ENCODE measurements at regions not wholly inside any gene's neighbourhood (a gene's known extent, or its start where the extent isn't known, plus 50 kb on each side); places are given as distances from the start of the nearest gene placed in this dataset.

DNA sequence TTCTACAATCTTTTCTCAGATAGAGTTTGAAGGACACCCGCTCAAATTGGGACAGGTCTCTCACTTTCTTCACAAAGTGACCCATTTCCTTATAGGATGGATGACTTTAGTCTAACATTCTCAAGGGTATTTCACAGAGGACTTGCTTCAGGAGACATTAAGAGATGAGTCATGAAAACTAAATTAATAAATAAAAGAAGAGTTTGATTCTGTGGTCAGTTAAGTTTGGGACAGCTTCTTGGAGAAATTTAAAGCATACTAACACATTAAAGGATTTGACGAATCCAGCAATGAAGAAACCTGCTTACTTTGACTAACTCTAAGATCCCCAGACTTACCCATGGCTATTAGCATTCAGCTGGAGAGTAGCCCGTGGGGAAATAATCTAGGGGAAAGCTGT is 95.6 kb upstream of the RAB3GAP2 start:
- H2BK120ac ChIP-seq (replicated peaks; ENCODE audit: low read depth, low read length): no peak overlapping the region
- no peaks in the 10 kb centered on the region for H3K79me1 ChIP-seq (ENCODE audit: low read depth, low read length)
- H4K20me1 ChIP-seq (replicated peaks in 1 of 2; ENCODE audit: control insufficient read depth in 1 of 2, insufficient read depth in 2 of 2, low read length in 2 of 2): no peaks in the 10 kb centered on the region
- H3K4ac ChIP-seq (replicated peaks; ENCODE audit: insufficient read length, low read depth, low read length): no peak overlapping the region
- 0 out of 2 replicates have a peak overlapping the region, but pooled peaks have one; percentile 48 for H2AFZ ChIP-seq (ENCODE audit: low read length)
- CTCF ChIA-PET (ENCODE audit: partially characterized antibody): interaction anchor here (0.7 to 7.4 kb wide), 5 partner anchors 9 to 29 kb away, joined by 3 to 49 read pairs (median 8); no protein-coding TSS in a partner anchor
- no peak for DNase-seq (ENCODE audit: low read depth in 1 of 2, low spot score in 2 of 2)
- no peak overlapping the region for H2BK20ac ChIP-seq (ENCODE audit: low read length)
- FAIRE-seq: no peak
- H3K4me2 ChIP-seq (ENCODE audit: insufficient read depth in 1 of 2, low read depth in 2 of 2, low read length in 2 of 2): no peak overlapping the region
- no peak overlapping the region for H2BK12ac ChIP-seq (ENCODE audit: low read depth, low read length)
- no peak overlapping the region for H3K23ac ChIP-seq (ENCODE audit: insufficient read length)
- no peak overlapping the region for H2BK5ac ChIP-seq (ENCODE audit: low read depth, low read length)
- H3K9ac ChIP-seq (replicated peaks in 1 of 4; ENCODE audit: extremely low read depth in 1 of 4, low read depth in 3 of 4, low read length in 3 of 4): no peak overlapping the region
- H2AK5ac ChIP-seq (ENCODE audit: low read depth, low read length): no peak overlapping the region
- no peak overlapping the region for H4K8ac ChIP-seq (ENCODE audit: extremely low read depth, insufficient read depth, low read length)
- H3K9me3 ChIP-seq (ENCODE audit: insufficient read depth in 2 of 2, low read depth in 1 of 2, low read length in 1 of 2): no peaks in the 10 kb centered on the region
- no peak overlapping the region for H4K91ac ChIP-seq (replicated peaks; ENCODE audit: insufficient read length, low read length)
- H3K79me2 ChIP-seq (ENCODE audit: control insufficient read depth in 1 of 2, insufficient read depth in 2 of 2, low read length in 2 of 2): no peaks in the 10 kb centered on the region
- no peaks in the 10 kb centered on the region for H3K23me2 ChIP-seq (ENCODE audit: low read depth, low read length)
- no peak overlapping the region for H3K14ac ChIP-seq (ENCODE audit: insufficient read length)
- no peak overlapping the region for H3K4me3 ChIP-seq (ENCODE audit: extremely low read depth in 1 of 4, insufficient read depth in 2 of 4, low read depth in 3 of 4, low read length in 4 of 4)
- H3K18ac ChIP-seq (ENCODE audit: extremely low read depth, low read length): no peak overlapping the region
- 83% methylated on average over 3 of the region's 3 CpGs; no CpG with 5 or more reads in 1 of the 2 experiments for WGBS, 2 experiments (ENCODE audit: extremely low coverage in 1 of 2, insufficient coverage in 1 of 2, insufficient read length in 1 of 2, insufficient replicate concordance in 2 of 2, low coverage in 1 of 2, low lambda C conversion rate in 2 of 2, missing lambda C conversion rate in 1 of 2)
- H3K56ac ChIP-seq (replicated peaks; ENCODE audit: insufficient read length, low read depth, low read length): no peak overlapping the region
- H4K5ac ChIP-seq (ENCODE audit: insufficient read length, low read depth, low read length): no peak overlapping the region
- peaks cover 6 to 20% (median 12%) of the 10 kb centered on the region in 4 experiments; a peak in 6 of 7 replicates for H3K4me1 ChIP-seq (replicated peaks in 1 of 4; ENCODE audit: control insufficient read depth in 3 of 4, insufficient read depth in 4 of 4, low read length in 3 of 4)
- H3K27ac ChIP-seq (ENCODE audit: low read depth, low read length): no peak overlapping the region
- no peaks in the 10 kb centered on the region for H3K27me3 ChIP-seq (replicated peaks in 1 of 4; ENCODE audit: control insufficient read depth in 3 of 4, extremely low read depth in 1 of 4, insufficient read depth in 3 of 4, low read length in 3 of 4)
- no peak overlapping the region for H2BK15ac ChIP-seq (ENCODE audit: low read length)
- POLR2A ChIA-PET (ENCODE audit: partially characterized antibody): no interaction called here
- H3K36me3 ChIP-seq (ENCODE audit: control insufficient read depth in 2 of 4, insufficient read depth in 4 of 4, low read length in 3 of 4): no peaks in the 10 kb centered on the region
- TF ChIP-seq FOSL1 (IDR thresholded peaks at IDR 0.05; ENCODE audit: insufficient read depth, low read depth, low read length): no peak
- TF ChIP-seq SAP30 (IDR thresholded peaks at IDR 0.05; ENCODE audit: insufficient read depth, insufficient replicate concordance, low read length): no peak
- no peak for TF ChIP-seq KDM1A (IDR thresholded peaks at IDR 0.05; ENCODE audit: borderline replicate concordance, low read length)
- no peak for TF ChIP-seq KDM5A (IDR thresholded peaks at IDR 0.05; ENCODE audit: low read length)
- TF ChIP-seq SP2 (IDR thresholded peaks at IDR 0.05; ENCODE audit: low read length): no peak
- no peak for TF ChIP-seq TEAD4 (IDR thresholded peaks at IDR 0.05; ENCODE audit: low read depth, low read length)
- no peak for TF ChIP-seq MAFK (IDR thresholded peaks at IDR 0.05; ENCODE audit: low read depth, low read length)
- no peak for TF ChIP-seq CHD2 (IDR thresholded peaks at IDR 0.05; ENCODE audit: low read length)
- no peak for TF ChIP-seq HDAC6 (IDR thresholded peaks at IDR 0.05; ENCODE audit: low read depth, low read length)
- TF ChIP-seq PHF8 (conservative IDR thresholded peaks at IDR 0.05; ENCODE audit: low read depth, low read length): no peak
- no peak for TF ChIP-seq RAD21 (IDR thresholded peaks at IDR 0.05 in 1 of 2, conservative IDR thresholded peaks at IDR 0.05 in 1 of 2; ENCODE audit: low read depth in 2 of 2, low read length in 2 of 2)
- no peak for TF ChIP-seq JUN (IDR thresholded peaks at IDR 0.05; ENCODE audit: low read depth, low read length)
- TF ChIP-seq SIX5 (IDR thresholded peaks at IDR 0.05; ENCODE audit: low read depth, low read length): no peak
- no peak for TF ChIP-seq BRCA1 (IDR thresholded peaks at IDR 0.05; ENCODE audit: low read depth, low read length)

All from H1 (cell line).